BLaER1 treated with 17β-estradiol and CSF1 and Interleukin-3, amounts not matched to agents 10 nM and 100 nM (cell line): ENCODE measurements at regions not wholly inside any gene's neighbourhood (a gene's known extent, or its start where the extent isn't known, plus 50 kb on each side); places are given as distances from the start of the nearest gene placed in this dataset.
"Not testable (repeated sequence)": the region's sequence is repeated elsewhere in the genome, so short reads cannot be mapped to it uniquely, and the experiment has no call there.

Experiments used
- H3K27ac ChIP-seq, 11 experiments: shearing (Covaris generic); formaldehyde crosslinking; 2 replicates each; pipeline ENCODE4 v1.8.1; 2022
- H3K27me3 ChIP-seq, 11 experiments: shearing (Covaris generic); formaldehyde crosslinking; 2 replicates each; pipeline ENCODE4 v1.8.1; 2022
- H3K36me3 ChIP-seq, 11 experiments: shearing (Covaris generic); formaldehyde crosslinking; 2 replicates each; pipeline ENCODE4 v1.8.1; 2022
- H3K4me1 ChIP-seq, 10 experiments: shearing (Covaris generic); formaldehyde crosslinking; 2 replicates each; pipeline ENCODE4 v1.8.1; 2022
- H3K4me2 ChIP-seq, 11 experiments: shearing (Covaris generic); formaldehyde crosslinking; 2 replicates each; pipeline ENCODE4 v1.8.1; 2022
- H3K4me3 ChIP-seq, 10 experiments: shearing (Covaris generic); formaldehyde crosslinking; 2 replicates each; pipeline ENCODE4 v1.8.1; 2022
- H3K9ac ChIP-seq, 11 experiments: shearing (Covaris generic); formaldehyde crosslinking; 2 replicates each; pipeline ENCODE4 v1.8.1; 2022
- H3K9me3 ChIP-seq, 11 experiments: shearing (Covaris generic); formaldehyde crosslinking; replicated peaks in 1 of 11; 2 replicates each; pipeline ENCODE4 v1.8.1; 2022
- H4K20me1 ChIP-seq, 11 experiments: shearing (Covaris generic); formaldehyde crosslinking; 2 replicates each; pipeline ENCODE4 v1.8.1; 2022
- Cebpa-rat ChIP-seq, 11 experiments: shearing (Covaris generic); IDR thresholded peaks; 2 replicates each; pipeline ENCODE4 v1.8.1; 2022

DNA sequence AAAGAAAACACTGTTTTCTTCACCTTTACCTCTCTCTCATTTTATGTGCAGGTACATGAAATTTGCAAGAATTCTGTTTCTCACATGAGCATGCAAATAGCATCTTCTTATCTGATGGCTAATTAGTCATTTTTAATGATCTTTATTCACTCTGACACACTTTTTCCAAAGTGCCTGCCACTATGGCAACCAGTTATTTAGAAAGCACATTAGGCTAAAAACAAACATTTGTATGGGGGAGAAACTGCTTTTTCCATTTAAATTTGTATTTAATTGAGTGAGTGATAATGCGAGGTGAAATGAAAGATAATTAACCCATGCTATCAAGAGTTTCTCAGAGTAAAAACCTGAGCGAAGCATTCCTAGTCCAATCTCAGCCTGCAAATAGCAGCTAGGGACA, 365.0 kb downstream of the MAT2B start:
- no peaks in the 10 kb centered on the region for H4K20me1 ChIP-seq
- H3K9ac ChIP-seq = no peak overlapping the region
- no peak overlapping the region for H3K4me2 ChIP-seq
- H3K27ac ChIP-seq = no peak overlapping the region
- no peaks in the 10 kb centered on the region for H3K36me3 ChIP-seq
- no peak for TF ChIP-seq Cebpa-rat (IDR thresholded peaks at IDR 0.05)
- no peak overlapping the region for H3K4me3 ChIP-seq
- H3K4me1 ChIP-seq = peaks cover 0 to 6% (median 0%) of the 10 kb centered on the region in 10 experiments; a peak in 6 of 20 replicates
- no peaks in the 10 kb centered on the region for H3K9me3 ChIP-seq
- H3K27me3 ChIP-seq = no peaks in the 10 kb centered on the region

DNA sequence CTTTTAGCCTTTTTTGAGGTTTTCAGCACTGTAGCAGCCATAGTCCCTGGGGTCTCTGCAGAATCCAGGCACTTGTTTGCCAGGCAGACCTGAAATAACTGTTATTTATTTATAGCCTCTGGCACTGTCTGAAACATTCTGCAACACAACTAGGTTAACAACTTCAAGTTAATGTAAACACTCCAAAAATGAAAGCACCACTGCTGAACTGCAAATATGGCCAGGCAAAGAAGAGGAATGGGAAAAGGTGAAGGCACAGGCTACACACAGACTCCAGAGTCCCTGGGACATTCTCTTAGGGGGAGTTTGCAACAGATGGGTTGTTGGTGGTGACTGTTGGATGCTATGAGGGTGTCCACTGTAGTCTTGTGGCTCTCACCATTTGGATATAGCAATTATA, 369.0 kb downstream of the MAT2B start:
- Histone ChIP-seq H3K9me3 (no peaks in the 10 kb centered on the region), H4K20me1 (no peaks in the 10 kb centered on the region), H3K36me3 (no peaks in the 10 kb centered on the region), H3K27me3 (no peaks in the 10 kb centered on the region), H3K9ac (no peak overlapping the region), H3K4me1 (peaks cover 0 to 6% (median 0%) of the 10 kb centered on the region in 10 experiments; a peak in 6 of 20 replicates), H3K4me3 (no peak overlapping the region), H3K4me2 (peak overlapping the region in 4 of 11 experiments; percentile 7 to 34 (median 24); a peak in 4 of 22 replicates), H3K27ac (no peak overlapping the region)
- TF ChIP-seq Cebpa-rat (IDR thresholded peaks at IDR 0.05) = no peak

DNA sequence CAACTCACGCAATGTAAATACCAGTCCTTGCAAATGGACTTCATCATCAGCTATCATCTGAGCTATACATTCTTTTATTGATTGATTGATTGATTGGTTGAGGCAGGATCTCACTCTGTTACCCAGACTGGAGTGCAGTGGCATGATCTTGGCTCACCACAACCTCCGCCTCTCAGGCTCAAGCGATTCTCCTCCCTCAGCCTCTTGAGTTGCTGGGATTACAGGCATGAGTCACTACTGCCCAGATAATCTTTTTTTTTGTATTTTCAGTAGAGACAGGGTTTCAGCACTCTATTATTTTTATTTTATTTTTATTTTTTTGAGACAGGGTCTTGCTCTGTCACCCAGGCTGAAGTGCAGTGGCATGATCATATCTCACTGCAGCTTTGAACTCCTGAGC, 369.5 kb downstream of the MAT2B start:
- H3K27me3 ChIP-seq, H3K27ac ChIP-seq, H3K9me3 ChIP-seq, H3K9ac ChIP-seq, H3K4me1 ChIP-seq, H4K20me1 ChIP-seq, H3K36me3 ChIP-seq, H3K4me3 ChIP-seq: not testable (repeated sequence)
- peak overlapping the region in 1 of 11 experiments; percentile 15; a peak in 1 of 22 replicates for H3K4me2 ChIP-seq

DNA sequence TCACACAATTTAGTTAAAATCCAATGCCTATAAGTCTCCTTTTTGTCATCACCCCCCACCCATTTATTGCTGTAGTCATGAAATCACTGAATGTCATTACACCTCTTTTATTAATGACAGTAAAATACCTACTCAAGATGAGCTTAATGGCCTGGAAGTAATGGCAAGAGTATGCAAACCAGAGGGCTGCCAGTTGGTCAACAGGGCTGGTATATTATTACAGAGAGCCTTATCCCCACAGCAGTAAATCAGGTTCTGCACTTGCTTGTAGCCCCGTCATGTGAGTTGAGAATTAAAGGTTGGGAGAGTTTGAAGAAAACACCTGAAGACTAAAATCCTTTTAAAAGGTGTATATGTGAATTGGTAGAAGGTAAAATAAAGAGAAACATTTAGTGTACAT, 372.4 kb downstream of the MAT2B start:
- Histone ChIP-seq H3K4me1 (peaks cover 0 to 6% (median 0%) of the 10 kb centered on the region in 10 experiments; a peak in 6 of 20 replicates), H3K27ac (no peak overlapping the region), H3K9me3 (no peaks in the 10 kb centered on the region), H3K4me2 (no peak overlapping the region), H3K4me3 (no peak overlapping the region), H3K9ac (no peak overlapping the region), H3K36me3 (no peaks in the 10 kb centered on the region), H4K20me1 (no peaks in the 10 kb centered on the region), H3K27me3 (no peaks in the 10 kb centered on the region)
- TF ChIP-seq Cebpa-rat (IDR thresholded peaks at IDR 0.05) = no peak

DNA sequence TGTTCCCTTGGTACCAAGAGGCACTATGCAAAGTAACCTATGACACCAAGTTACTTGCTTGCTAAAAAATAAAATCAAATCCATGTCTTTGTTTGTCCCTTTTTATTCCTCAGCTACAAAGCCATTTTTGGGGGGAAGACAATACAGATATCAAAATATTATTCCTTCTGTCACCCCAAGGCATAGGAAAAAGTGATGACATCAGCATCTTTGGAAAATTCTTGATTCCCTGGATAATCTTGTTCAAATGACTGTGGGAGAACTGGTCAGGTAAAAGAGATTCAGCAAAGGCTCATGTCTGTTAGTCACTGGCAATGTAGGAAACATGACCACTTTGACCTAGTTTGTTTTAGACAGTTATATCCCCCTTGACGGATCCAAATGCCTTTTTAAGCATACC, 373.1 kb downstream of the MAT2B start:
- Histone ChIP-seq H3K27ac (no peak overlapping the region), H4K20me1 (no peaks in the 10 kb centered on the region), H3K27me3 (no peaks in the 10 kb centered on the region), H3K4me3 (no peak overlapping the region), H3K36me3 (no peaks in the 10 kb centered on the region), H3K4me2 (no peak overlapping the region), H3K9me3 (no peaks in the 10 kb centered on the region), H3K4me1 (peaks cover 0 to 6% (median 0%) of the 10 kb centered on the region in 10 experiments; a peak in 7 of 20 replicates), H3K9ac (no peak overlapping the region)
- no peak for TF ChIP-seq Cebpa-rat (IDR thresholded peaks at IDR 0.05)

DNA sequence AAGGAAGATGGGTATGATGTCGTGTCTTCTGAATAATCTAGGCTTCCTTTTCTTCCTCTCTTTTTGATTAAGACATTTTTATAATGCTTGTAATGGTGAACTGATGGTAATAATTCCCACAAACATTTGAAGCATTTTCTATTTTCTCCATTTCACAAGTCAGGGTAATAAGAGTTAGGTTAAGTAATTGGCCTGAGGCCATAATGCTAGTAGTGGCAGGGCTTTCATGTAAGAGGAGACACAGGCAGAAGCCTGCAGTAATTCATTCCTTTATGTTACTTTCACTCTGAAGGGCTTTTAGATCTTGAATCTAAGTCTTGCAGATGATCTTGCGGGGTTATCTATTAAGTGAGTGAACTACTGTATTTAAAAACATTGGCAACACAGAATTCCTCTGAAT, 374.9 kb downstream of the MAT2B start:
- peaks cover 0 to 5% (median 0%) of the 10 kb centered on the region in 10 experiments; a peak in 1 of 20 replicates for H3K4me1 ChIP-seq
- no peak for TF ChIP-seq Cebpa-rat (IDR thresholded peaks at IDR 0.05)
- no peaks in the 10 kb centered on the region for H4K20me1 ChIP-seq
- H3K9ac ChIP-seq = no peak overlapping the region
- no peaks in the 10 kb centered on the region for H3K27me3 ChIP-seq
- H3K9me3 ChIP-seq = no peaks in the 10 kb centered on the region
- no peak overlapping the region for H3K4me2 ChIP-seq
- H3K27ac ChIP-seq = no peak overlapping the region
- H3K36me3 ChIP-seq = no peaks in the 10 kb centered on the region
- H3K4me3 ChIP-seq = no peak overlapping the region

DNA sequence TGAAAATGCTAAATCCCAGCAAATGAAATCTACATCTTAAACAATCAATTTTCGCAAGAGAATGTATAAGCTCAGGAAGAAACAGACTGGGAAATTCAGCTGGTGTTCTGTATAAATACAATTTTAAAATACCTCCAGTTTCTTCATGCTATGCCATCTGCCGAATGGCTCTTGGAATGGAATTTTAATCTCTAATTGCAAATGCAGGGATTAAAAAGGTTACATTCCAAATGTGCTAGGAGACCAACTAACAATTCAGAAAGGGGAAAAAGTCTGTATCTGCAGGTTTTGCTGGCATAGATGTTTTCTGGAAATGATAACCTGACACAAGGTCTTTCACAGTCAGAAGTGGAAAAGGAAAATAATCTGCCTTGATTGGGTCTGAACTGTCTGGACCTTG, 379.7 kb downstream of the MAT2B start:
- TF ChIP-seq Cebpa-rat (IDR thresholded peaks at IDR 0.05) = no peak
- H3K36me3 ChIP-seq = no peaks in the 10 kb centered on the region
- H3K27me3 ChIP-seq = no peaks in the 10 kb centered on the region
- H3K27ac ChIP-seq = no peak overlapping the region
- no peak overlapping the region for H3K9ac ChIP-seq
- H3K9me3 ChIP-seq = no peaks in the 10 kb centered on the region
- no peak overlapping the region for H3K4me2 ChIP-seq
- H4K20me1 ChIP-seq = no peaks in the 10 kb centered on the region
- H3K4me1 ChIP-seq = peaks cover 0 to 5% (median 0%) of the 10 kb centered on the region in 10 experiments; a peak in 1 of 20 replicates
- no peak overlapping the region for H3K4me3 ChIP-seq

DNA sequence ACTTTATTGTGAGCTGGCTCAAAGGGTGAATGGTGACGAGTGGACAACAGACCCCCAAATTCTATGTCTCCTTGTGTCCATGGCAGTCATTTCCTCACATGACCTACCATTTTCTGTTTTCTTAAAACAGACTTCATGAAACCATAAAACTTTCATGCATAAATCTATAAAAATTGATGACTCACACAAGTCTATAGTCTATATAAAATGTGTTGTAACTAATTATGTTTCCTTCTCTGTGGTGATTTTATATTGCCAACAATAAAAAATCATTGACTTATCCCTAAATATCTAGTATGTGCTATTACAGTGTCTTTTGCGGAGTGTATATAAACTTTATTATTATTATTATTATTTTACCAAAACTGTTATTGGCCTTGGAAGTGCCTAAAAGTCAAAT, 382.4 kb downstream of the MAT2B start:
- no peak for TF ChIP-seq Cebpa-rat (IDR thresholded peaks at IDR 0.05)
- Histone ChIP-seq H3K4me1 (peaks cover 0 to 5% (median 0%) of the 10 kb centered on the region in 10 experiments; a peak in 2 of 20 replicates), H3K9me3 (no peaks in the 10 kb centered on the region), H4K20me1 (no peaks in the 10 kb centered on the region), H3K9ac (no peak overlapping the region), H3K27ac (no peak overlapping the region), H3K4me2 (no peak overlapping the region), H3K27me3 (no peaks in the 10 kb centered on the region), H3K36me3 (no peaks in the 10 kb centered on the region), H3K4me3 (no peak overlapping the region)

DNA sequence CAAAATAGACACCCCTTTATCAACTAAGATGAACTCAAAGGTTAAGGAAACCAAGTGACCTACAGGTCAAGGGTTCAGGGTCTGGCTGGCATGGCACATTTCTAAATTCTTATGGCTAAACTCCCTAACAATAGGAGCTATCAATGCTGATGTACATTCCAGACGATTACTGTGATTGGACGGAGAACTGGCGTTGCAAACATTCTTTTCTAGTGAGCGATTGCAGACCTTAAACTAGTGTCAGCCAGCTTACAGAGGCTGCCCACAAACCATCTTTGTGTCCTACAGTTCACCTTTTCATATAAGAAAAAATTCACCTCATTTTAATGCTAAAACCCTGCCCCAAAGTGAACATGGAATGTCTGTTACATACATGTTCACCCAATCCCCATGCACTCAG, 382.9 kb downstream of the MAT2B start:
- no peak overlapping the region for H3K9ac ChIP-seq
- H3K36me3 ChIP-seq = no peaks in the 10 kb centered on the region
- H4K20me1 ChIP-seq = no peaks in the 10 kb centered on the region
- no peak overlapping the region for H3K27ac ChIP-seq
- TF ChIP-seq Cebpa-rat (IDR thresholded peaks at IDR 0.05) = no peak
- peaks cover 0 to 9% (median 0%) of the 10 kb centered on the region in 10 experiments; a peak in 6 of 20 replicates for H3K4me1 ChIP-seq
- H3K9me3 ChIP-seq = no peaks in the 10 kb centered on the region
- H3K4me2 ChIP-seq = no peak overlapping the region
- no peaks in the 10 kb centered on the region for H3K27me3 ChIP-seq
- H3K4me3 ChIP-seq = no peak overlapping the region

DNA sequence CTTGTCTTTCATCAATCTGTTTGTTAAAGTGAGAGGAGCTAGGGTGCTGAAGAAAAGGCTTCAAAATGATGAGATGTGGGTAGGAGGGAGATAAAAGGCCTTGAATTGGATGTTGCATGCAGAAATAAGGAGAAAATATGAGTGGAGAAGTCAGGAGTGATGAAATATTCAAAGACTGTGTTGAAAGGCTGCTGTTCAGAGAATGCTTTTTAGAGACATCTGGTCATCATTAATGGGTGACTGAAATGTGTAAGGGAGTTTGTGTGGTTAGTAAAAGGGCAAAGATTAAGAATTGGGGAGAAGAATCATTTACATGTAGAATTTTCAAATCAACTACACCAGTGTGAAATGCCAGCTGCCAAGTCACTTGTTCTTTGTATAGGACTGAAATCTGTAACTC, 383.9 kb downstream of the MAT2B start:
- H3K27ac ChIP-seq = no peak overlapping the region
- no peak overlapping the region for H3K4me3 ChIP-seq
- no peaks in the 10 kb centered on the region for H4K20me1 ChIP-seq
- no peaks in the 10 kb centered on the region for H3K9me3 ChIP-seq
- no peak overlapping the region for H3K9ac ChIP-seq
- H3K36me3 ChIP-seq = no peaks in the 10 kb centered on the region
- H3K4me1 ChIP-seq = peaks cover 0 to 16% (median 6%) of the 10 kb centered on the region in 10 experiments; a peak in 12 of 20 replicates
- no peak overlapping the region for H3K4me2 ChIP-seq
- H3K27me3 ChIP-seq = no peaks in the 10 kb centered on the region
- TF ChIP-seq Cebpa-rat (IDR thresholded peaks at IDR 0.05) = no peak
